HG03066 (cell line): ENCODE measurements at regions not wholly inside any gene's neighbourhood (a gene's known extent, or its start where the extent isn't known, plus 50 kb on each side); places are given as distances from the start of the nearest gene placed in this dataset.

Source experiments
- ATAC-seq: cut with Tn5 transposase; IDR thresholded peaks from one replicate; pipeline ENCODE4 v1.9.1; 2021; ENCODE audit warnings: low read depth; ENCODE audit not compliant: unreplicated experiment

DNA sequence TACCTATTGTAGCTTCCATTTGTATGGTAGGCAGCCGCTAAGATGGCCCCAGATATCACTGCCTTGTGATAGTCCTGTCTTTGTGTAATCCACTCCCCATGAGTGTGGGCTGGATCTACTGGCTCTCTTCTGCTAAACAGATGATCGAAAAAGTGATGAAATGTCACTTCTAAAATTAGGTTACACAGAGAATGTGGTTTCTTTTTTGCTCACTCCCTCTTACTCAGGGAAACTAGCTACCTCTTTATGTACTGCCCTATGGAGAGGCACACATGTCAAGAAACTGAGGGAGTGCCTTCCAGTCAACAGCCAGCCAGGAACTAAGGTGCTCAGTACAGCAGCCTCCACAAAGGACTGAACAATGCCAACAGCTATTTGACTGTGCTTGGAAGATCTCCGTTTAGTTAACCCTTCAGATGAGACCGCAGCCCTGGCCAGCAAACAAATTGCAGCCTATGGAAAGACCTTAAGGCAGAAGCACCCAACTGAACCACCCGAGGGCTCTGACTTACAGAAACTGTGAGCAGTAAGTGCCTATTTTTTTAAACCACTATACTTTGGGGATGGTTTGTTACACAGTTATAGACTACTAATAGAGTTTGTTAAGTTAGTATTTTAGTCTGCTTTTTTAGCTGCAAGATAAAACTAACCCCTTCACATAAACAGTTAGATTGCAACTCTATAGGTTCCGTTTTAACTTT is 113.2 kb upstream of the MAF start:
- ATAC-seq, result no peak

GRCh38 chr16:79712276-79712675 is 111.7 kb upstream of the MAF start:
- ATAC-seq, result no peak

GRCh38 chr16:79707876-79708275 is 107.3 kb upstream of the MAF start:
- no peak for ATAC-seq

GRCh38 chr16:79703066-79703465 is 102.5 kb upstream of the MAF start:
- no peak for ATAC-seq

DNA sequence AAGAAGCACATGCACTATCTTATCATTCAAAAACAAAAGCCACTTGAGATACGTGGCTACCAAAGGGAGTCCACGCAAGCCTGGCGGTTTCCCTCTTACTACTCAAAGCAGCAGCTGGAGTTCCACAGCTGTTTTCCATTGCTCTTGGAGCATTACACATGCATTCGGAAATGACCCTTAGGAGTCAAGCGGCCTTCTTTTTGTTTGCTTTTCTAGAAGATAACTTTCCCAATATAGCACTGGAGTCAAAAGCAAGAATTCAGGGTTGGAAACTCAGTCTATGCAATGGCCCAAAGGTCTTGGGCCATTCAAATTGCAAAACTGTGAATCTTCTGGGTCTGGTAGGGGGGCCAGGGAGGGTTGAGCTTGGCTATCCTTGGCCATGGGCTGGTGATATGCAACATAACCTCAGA is 97.8 kb upstream of the MAF start:
- no peak for ATAC-seq

DNA sequence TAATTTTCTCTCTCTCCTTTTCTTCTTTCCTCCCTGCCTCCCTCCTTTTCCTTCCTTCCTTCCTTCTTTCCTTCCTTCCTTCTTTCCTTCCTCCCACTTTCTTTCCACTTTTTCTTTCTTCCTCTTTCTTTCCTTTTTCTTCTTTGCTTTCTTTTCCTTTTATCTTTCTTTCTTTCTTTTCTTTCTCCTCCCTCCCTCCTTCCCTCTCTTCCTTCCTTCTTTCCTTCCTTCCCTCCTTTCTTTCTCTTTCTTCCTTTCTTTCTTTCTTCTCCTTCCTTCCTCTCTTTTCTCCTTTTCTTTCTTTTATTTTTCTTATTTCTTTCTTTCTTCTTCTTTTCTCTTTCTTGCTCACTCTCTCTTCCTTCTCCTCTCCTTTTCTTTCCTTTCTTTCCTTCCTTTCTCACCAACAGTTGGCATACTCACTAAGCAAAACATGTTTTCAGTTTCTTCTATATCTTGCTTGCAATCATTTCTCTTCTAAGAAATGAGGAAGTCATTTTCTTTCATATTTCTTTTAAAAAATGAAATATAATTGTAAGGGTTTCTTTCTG is 97.1 kb upstream of the MAF start:
- ATAC-seq, result no peak

- ATAC-seq, result no peak
Measured at GRCh38 chr16:79691007-79691406, 90.5 kb upstream of the MAF start.

- ATAC-seq, result no peak
Measured at GRCh38 chr16:79690159-79690558, 89.6 kb upstream of the MAF start.

DNA sequence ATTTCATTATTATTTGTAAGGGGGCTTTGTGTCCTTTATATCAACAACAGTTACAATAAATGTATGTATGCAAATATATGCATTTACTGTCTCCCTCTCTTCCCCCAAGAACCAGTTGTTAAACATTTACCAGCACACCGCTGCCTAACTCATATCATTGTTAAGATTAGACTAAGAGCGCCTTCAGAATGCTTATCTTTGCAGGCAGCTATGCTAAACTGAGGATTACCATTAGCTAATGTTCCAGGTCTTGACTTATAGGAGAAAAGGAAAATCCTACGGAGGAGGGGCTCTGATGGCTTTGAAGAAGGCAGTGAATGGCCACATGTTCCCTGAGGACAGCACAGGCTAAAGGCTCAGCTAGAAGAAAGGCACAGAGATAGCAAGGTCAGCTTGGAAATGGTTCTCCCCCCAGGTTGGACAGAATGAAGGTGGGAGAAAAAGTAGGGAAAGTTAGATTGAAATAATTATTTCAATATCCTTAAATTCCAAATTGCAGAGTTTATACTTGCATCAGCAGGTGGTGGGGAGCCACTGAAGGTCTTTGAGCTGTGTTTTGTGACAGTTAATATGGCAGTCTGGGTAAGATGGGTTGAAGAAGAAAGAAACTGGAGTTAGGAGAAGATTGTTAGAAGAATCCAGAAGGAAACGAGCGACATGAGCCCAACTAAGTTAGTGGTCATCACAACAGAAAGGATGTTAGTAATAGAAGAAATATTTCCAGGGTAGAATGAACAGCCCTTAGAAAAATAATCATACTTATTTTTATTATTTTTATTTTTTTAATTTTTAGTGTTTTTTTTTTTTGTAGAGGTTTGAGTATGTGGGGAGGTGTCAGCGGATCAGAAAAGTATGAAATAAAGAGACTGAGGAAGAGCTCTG is 87.0 kb upstream of the MAF start:
- no peak for ATAC-seq

DNA sequence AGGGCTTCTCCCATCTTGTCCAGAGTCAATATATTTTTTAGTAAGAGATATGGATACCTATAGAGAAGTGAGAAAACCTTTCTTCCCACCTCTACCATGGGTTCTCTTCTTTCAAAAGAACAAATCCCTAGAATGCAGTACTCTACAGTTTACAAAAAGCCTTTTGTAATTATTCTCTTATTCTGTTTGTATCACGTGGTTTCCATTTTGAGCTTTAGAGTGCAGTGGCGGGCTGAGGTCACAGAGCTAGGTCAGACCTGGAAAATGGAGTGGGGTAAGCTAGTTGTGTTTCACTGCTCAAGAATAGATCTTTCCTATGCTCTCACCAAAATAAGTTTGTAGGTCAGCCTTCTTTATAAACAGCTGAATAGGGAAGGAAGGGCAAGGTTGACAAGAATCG is 85.3 kb upstream of the MAF start:
- ATAC-seq, result no peak

- ATAC-seq, result no peak
Measured at GRCh38 chr16:79679334-79679733, 78.8 kb upstream of the MAF start.

- ATAC-seq, result no peak
Measured at GRCh38 chr16:79677799-79678530, 77.4 kb upstream of the MAF start.

- no peak for ATAC-seq
Measured at GRCh38 chr16:79673635-79674034, 73.1 kb upstream of the MAF start.

DNA sequence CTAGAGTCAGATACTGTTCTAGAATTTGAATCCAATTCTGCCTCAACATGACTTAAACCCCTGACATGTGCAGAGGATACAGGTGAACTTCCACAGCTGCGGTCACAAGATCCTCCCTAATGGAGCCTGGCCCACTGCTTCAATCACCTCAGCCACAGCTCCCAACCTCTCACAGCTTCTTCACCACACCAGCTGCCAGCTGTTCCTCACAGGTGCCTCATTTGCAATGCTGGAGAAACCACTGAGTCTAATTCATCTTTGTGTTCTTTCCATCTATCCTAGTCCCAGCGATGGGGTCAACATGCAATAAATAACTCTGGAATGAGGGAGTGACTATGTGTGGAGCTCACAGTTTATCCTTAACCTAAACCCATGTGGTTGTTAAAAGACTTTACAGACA is 72.0 kb upstream of the MAF start:
- ATAC-seq, result no peak

DNA sequence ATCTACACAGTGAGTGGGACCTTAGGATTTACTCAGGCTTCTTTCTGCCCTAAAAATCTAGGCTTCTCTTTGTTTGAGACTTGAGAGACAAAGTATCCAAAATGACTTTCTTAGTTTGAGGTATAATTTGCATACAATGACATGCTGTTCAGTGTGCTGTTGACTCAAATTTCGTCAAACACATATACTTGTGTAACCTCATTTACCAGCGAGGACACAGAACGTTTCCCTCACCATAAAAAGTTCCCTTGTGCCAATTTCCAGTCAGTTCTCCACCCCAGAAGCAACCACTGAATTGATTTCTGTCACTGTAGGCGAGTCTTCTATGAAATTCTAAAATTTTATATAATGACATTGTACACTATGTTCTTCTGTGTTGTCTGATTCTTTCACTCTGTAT is 68.0 kb upstream of the MAF start:
- ATAC-seq, result no peak

DNA sequence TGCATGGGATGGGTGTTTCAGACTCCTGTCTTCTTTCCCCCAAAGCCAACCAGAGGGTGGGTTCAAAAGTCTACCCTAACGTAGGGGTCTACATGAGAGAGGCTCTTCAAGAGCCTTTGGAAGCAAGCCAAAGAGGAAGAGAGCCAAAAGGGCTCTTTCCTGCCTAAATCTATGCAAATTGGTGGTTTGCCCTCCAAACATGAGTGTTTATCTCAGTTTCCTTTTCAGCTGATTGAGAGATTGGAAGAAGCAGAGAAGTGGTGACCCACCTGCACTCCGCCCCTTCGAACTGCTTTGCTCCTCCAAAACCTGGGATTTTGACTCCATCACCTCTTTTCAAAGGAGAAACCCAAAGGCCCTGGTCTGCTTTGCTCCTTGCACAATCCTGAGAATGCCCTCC is 65.4 kb upstream of the MAF start:
- ATAC-seq, result no peak

DNA sequence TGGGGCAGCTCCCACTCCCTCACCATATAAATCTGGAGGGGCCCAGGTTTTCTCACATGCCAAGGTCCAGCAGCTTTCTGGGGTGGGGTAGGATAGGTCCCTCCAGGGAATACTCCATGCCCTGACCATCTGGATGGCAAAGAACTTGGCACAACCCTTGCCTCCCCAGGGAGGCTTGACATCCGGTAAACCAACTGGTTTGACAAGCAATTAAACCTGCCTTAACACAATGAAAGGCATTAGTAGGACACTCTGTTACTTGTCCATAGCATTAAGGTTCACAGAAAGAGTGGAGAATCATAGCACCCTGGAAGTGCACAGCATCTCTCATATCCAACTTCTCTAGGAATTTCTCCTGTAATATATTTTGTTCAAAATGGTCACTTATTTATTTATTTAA is 63.9 kb upstream of the MAF start:
- no peak for ATAC-seq

- ATAC-seq, result no peak
Measured at GRCh38 chr16:79662669-79663313, 62.3 kb upstream of the MAF start.

DNA sequence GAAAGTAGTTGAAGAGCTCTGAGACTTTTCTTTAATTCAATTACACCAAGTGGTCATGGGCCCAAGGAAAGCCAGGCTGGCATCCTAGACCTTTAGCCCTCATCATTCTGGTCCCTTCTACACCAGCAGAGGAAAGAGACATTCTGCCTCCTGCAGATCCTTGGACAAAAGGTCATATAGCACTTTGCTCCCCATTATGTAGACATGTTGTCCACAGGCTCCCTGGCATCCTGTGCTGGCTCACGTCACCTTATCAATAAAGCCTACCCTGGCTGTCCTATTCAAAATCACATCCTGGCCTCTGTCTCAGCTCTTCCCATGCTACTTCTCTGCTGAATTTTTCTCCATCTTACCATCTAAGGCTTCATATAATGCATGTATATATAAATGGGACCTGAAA is 61.6 kb upstream of the MAF start:
- ATAC-seq, result no peak

DNA sequence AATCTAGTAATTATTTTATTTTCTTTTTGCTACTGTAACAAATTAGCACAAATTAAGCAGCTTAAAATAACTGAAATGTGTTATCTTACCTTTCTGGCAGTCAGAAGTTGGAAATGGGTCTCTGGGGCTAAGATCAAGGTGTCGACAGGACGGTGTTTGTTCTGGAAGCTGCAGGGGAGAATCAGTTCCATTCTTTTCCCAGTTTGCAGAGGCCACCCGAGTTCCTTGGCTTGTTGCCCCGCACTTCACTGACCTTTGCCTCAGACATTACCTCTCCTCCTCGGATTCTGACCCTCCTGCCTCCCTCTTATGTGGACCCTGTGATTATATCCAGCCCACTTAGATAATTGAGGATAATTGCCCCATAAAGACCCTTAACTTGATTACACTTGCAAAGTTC is 61.0 kb upstream of the MAF start:
- no peak for ATAC-seq

GRCh38 chr16:79659344-79659743 is 58.8 kb upstream of the MAF start:
- ATAC-seq, result no peak
